HCT116 (cell line): ENCODE measurements at regions not wholly inside any gene's neighbourhood (a gene's known extent, or its start where the extent isn't known, plus 50 kb on each side); places are given as distances from the start of the nearest gene placed in this dataset.
"Not testable (repeated sequence)": the region's sequence is repeated elsewhere in the genome, so short reads cannot be mapped to it uniquely, and the experiment has no call there.

Experiments
- ATAC-seq: fragments of 200-7000 bp; cut with Tn5 transposase; 2 replicates; pipeline ENCODE4 v1.9.1; 2020; ENCODE audit warnings: mild to moderate bottlenecking, moderate library complexity
- BruUV-seq: library from RNA; stranded (reverse); fragments of 400-500 nt; replicated peaks from 2 replicates; lab custom pipeline; 2021; lab: Mats Ljungman, UMichigan
- CTCF ChIA-PET: fragments of 300-600 bp; sonication (Branson Sonifier 250); formaldehyde crosslinking; loops from one replicate; lab custom pipeline; 2021; ENCODE audit warnings: antibody characterized with exemption; lab: Charles Lee
- POLR2A ChIA-PET: fragments of 300-600, 350-600 bp; sonication (Branson Sonifier 250); formaldehyde crosslinking; loops from one replicate; lab custom pipeline; 2021; ENCODE audit warnings: antibody characterized with exemption; lab: Charles Lee
- RAD21 ChIA-PET, 2 experiments: fragments of 300-600 bp; sonication (Branson Sonifier 250); formaldehyde crosslinking; loops; one replicate each; lab custom pipeline; 2023; ENCODE audit warnings: low total read pairs in 2 of 2; ENCODE audit not compliant: uncharacterized antibody in 2 of 2, unreplicated experiment in 2 of 2, low non-redundant PET in 1 of 2; lab: Charles Lee
- DNase-seq: peaks from one replicate; pipeline ENCODE4 v3.0.0-alpha.2; 2010; ENCODE audit warnings: low read depth, low spot score
- H2AFZ ChIP-seq: fragments of 200-600 bp; shearing (Covaris generic), sonication (generic); 2 replicates; pipeline ENCODE4 v1.6.1; 2017; ENCODE audit warnings: low read depth, mixed run types, mixed read lengths, antibody characterized with exemption, low read length; ENCODE audit not compliant: poor library complexity, severe bottlenecking
- H3K27ac ChIP-seq: 2 replicates; pipeline ENCODE4 v1.5.1; 2012; ENCODE audit warnings: low read depth, low read length
- H3K27me3 ChIP-seq: fragments of 200-600 bp; sonication (generic); 2 replicates; pipeline ENCODE4 v1.6.1; 2016; ENCODE audit warnings: mixed run types, low read length, mixed read lengths; ENCODE audit not compliant: insufficient read depth
- H3K36me3 ChIP-seq, 2 experiments: fragments of 200-500 bp in 1 of 2; fragments of 200-600 bp in 1 of 2; sonication (Bioruptor generic) in 1 of 2; sonication (generic) in 1 of 2; 2 replicates each; pipeline versions ENCODE4 v1.5.1 to v1.6.1; 2014 to 2016; ENCODE audit warnings: low read length in 2 of 2, inconsistent platforms in 1 of 2, mixed read lengths in 1 of 2, mixed run types in 1 of 2; ENCODE audit not compliant: insufficient read depth in 2 of 2, control insufficient read depth in 1 of 2
- H3K4me1 ChIP-seq, 2 experiments: fragments of 200-600 bp in 1 of 2; sonication (generic) in 1 of 2; 2 replicates each; pipeline versions ENCODE4 v1.5.1 to v1.6.1; 2012 to 2017; ENCODE audit warnings: low read length in 2 of 2, inconsistent platforms in 1 of 2, mild to moderate bottlenecking in 1 of 2, mixed read lengths in 1 of 2, mixed run types in 1 of 2, moderate library complexity in 1 of 2; ENCODE audit not compliant: insufficient read depth in 2 of 2, control insufficient read depth in 1 of 2
- H3K4me2 ChIP-seq: fragments of 200-600 bp; sonication (generic); 2 replicates; pipeline ENCODE4 v1.6.1; 2017; ENCODE audit warnings: mixed run types, low read length, mixed read lengths
- H3K4me3 ChIP-seq, 2 experiments: fragments of 200-600 bp in 1 of 2; sonication (generic) in 1 of 2; replicated peaks in 1 of 2; 2 replicates each; pipeline ENCODE4 v1.5.1; 2011 to 2016; ENCODE audit warnings: low read length in 2 of 2, control low read depth in 1 of 2, low read depth in 1 of 2, mild to moderate bottlenecking in 1 of 2, mixed read lengths in 1 of 2, mixed run types in 1 of 2
- H3K79me2 ChIP-seq: fragments of 200-600 bp; sonication (generic); 2 replicates; pipeline ENCODE4 v1.6.1; 2017; ENCODE audit warnings: mild to moderate bottlenecking, mixed run types, low read length, moderate library complexity, mixed read lengths; ENCODE audit not compliant: insufficient read depth
- H3K9ac ChIP-seq: fragments of 200-600 bp; sonication (generic); 2 replicates; pipeline ENCODE4 v1.6.1; 2016; ENCODE audit warnings: low read length, mixed read lengths
- H3K9me2 ChIP-seq: fragments of 200-600 bp; sonication (generic), shearing (Covaris generic); 2 replicates; pipeline ENCODE4 v1.6.1; 2017; ENCODE audit warnings: mixed run types, mild to moderate bottlenecking, moderate library complexity; ENCODE audit not compliant: insufficient read depth
- H3K9me3 ChIP-seq, 2 experiments: fragments of 200-500 bp in 1 of 2; fragments of 200-600 bp in 1 of 2; sonication (Bioruptor generic) in 1 of 2; sonication (generic) in 1 of 2; 2 replicates each; pipeline ENCODE4 v1.6.1; 2014 to 2017; ENCODE audit warnings: low read length in 2 of 2, mixed read lengths in 2 of 2, inconsistent platforms in 1 of 2, low read depth in 1 of 2, mild to moderate bottlenecking in 1 of 2, mixed run types in 1 of 2, moderate library complexity in 1 of 2; ENCODE audit not compliant: control insufficient read depth in 1 of 2, insufficient read depth in 1 of 2
- H4K20me1 ChIP-seq: fragments of 200-600 bp; sonication (generic), shearing (Covaris generic); 2 replicates; pipeline ENCODE4 v1.6.1; 2017; ENCODE audit warnings: mixed run types, mild to moderate bottlenecking, moderate library complexity; ENCODE audit not compliant: insufficient read depth
- ATF3 ChIP-seq: IDR thresholded peaks from 2 replicates; pipeline ENCODE4 v1.6.1; 2012
- CBX3 ChIP-seq: IDR thresholded peaks from 2 replicates; pipeline ENCODE4 v1.6.1; 2012; ENCODE audit warnings: low read depth
- EGR1 ChIP-seq: IDR thresholded peaks from 2 replicates; pipeline ENCODE4 v1.6.1; 2012; ENCODE audit warnings: low read depth
- EZH2 ChIP-seq: fragments of 200-600 bp; sonication (generic); IDR thresholded peaks from 2 replicates; pipeline ENCODE4 v1.6.1; 2017; ENCODE audit warnings: antibody characterized with exemption, mixed run types
- FOSL1 ChIP-seq: IDR thresholded peaks from 2 replicates; pipeline ENCODE4 v1.6.1; 2012; ENCODE audit warnings: low read depth
- MAX ChIP-seq: IDR thresholded peaks from 2 replicates; pipeline ENCODE4 v1.6.1; 2012
- POLR2A ChIP-seq: IDR thresholded peaks from 2 replicates; pipeline ENCODE4 v1.7.0; 2011; ENCODE audit warnings: borderline replicate concordance; ENCODE audit not compliant: insufficient read depth, insufficient read length; ENCODE audit errors: extremely low read depth
- RAD21 ChIP-seq: IDR thresholded peaks from 2 replicates; pipeline ENCODE4 v1.6.1; 2012; ENCODE audit warnings: low read depth, mild to moderate bottlenecking
- SP1 ChIP-seq: IDR thresholded peaks from 2 replicates; pipeline ENCODE4 v1.6.1; 2012; ENCODE audit warnings: low read depth
- SRF ChIP-seq: IDR thresholded peaks from 2 replicates; pipeline ENCODE4 v1.6.1; 2012; ENCODE audit warnings: low read depth
- YY1 ChIP-seq: IDR thresholded peaks from 2 replicates; pipeline ENCODE4 v1.6.1; 2011; ENCODE audit warnings: low read length, low read depth, moderate library complexity, mild to moderate bottlenecking; ENCODE audit not compliant: insufficient replicate concordance; ENCODE audit errors: extremely low read depth
- ZBTB33 ChIP-seq: IDR thresholded peaks from 2 replicates; pipeline ENCODE4 v1.6.1; 2011; ENCODE audit warnings: mild to moderate bottlenecking, low read length, moderate library complexity; ENCODE audit not compliant: insufficient replicate concordance; ENCODE audit errors: extremely low read depth
- ZFX ChIP-seq: fragments of 450-650 bp; IDR thresholded peaks from 2 replicates; pipeline ENCODE4 v1.6.1; 2017
- intact Hi-C: fragments of 100-400 bp; cut with micrococcal nuclease; formaldehyde crosslinking; loops from 2 replicates; pipeline ENCODE4 v1.10.0; 2022

- ATAC-seq, BruUV-seq: not testable (repeated sequence)
Measured at GRCh38 chr9:79089851-79090250, 481.9 kb upstream of the TLE4 start.

GRCh38 chr9:79103257-79103656, 468.5 kb upstream of the TLE4 start:
- H3K36me3 ChIP-seq, H3K79me2 ChIP-seq, H3K4me2 ChIP-seq, H3K9me3 ChIP-seq, H3K4me1 ChIP-seq, H2AFZ ChIP-seq, intact Hi-C loops, CTCF ChIA-PET, H3K9ac ChIP-seq, RAD21 ChIA-PET, H4K20me1 ChIP-seq, DNase-seq, ATAC-seq, H3K27me3 ChIP-seq, H3K27ac ChIP-seq, BruUV-seq, POLR2A ChIA-PET, H3K9me2 ChIP-seq, H3K4me3 ChIP-seq: not testable (repeated sequence)

More at GRCh38 chr9:79089851-79090250, 481.9 kb upstream of the TLE4 start:
- DNase-seq, H3K9me3 ChIP-seq, CTCF ChIA-PET, POLR2A ChIA-PET, H3K9me2 ChIP-seq, H2AFZ ChIP-seq, H3K4me2 ChIP-seq, H3K79me2 ChIP-seq, RAD21 ChIA-PET, H3K36me3 ChIP-seq, H3K9ac ChIP-seq, H4K20me1 ChIP-seq, H3K4me3 ChIP-seq, H3K27ac ChIP-seq, H3K27me3 ChIP-seq, intact Hi-C loops, H3K4me1 ChIP-seq: not testable (repeated sequence)

GRCh38 chr9:79104216-79104615, 467.5 kb upstream of the TLE4 start:
- BruUV-seq, result no TSS peak
- H3K36me3 ChIP-seq, result no peaks in the 10 kb centered on the region
- ATAC-seq (no peak), DNase-seq (no peak)
- H3K27me3 ChIP-seq, result no peaks in the 10 kb centered on the region
- H3K4me3 ChIP-seq, result no peak overlapping the region
- 0 out of 4 replicates have a peak, but pooled peaks cover 0 to under 1% of the 10 kb centered on the region in 2 experiments for H3K9me3 ChIP-seq
- no peaks in the 10 kb centered on the region for H3K79me2 ChIP-seq
- H3K27ac ChIP-seq, result no peak overlapping the region
- intact Hi-C loops, result no loop called here
- no peaks in the 10 kb centered on the region for H4K20me1 ChIP-seq
- RAD21 ChIA-PET, result no interaction called here
- H3K4me2 ChIP-seq, result no peak overlapping the region
- H3K9ac ChIP-seq, result no peak overlapping the region
- H3K9me2 ChIP-seq, result no peaks in the 10 kb centered on the region
- no peak overlapping the region for H2AFZ ChIP-seq
- H3K4me1 ChIP-seq, result no peaks in the 10 kb centered on the region
- CTCF ChIA-PET, result no interaction called here
- POLR2A ChIA-PET, result no interaction called here
- no peak for TF ChIP-seq SRF
- TF ChIP-seq YY1, result no peak
- no peak for TF ChIP-seq FOSL1
- no peak for TF ChIP-seq MAX
- TF ChIP-seq CBX3, result no peak
- no peak for TF ChIP-seq EGR1
- no peak for TF ChIP-seq ZFX
- no peak for TF ChIP-seq EZH2
- TF ChIP-seq ZBTB33, result no peak
- TF ChIP-seq RAD21, result no peak
- no peak for TF ChIP-seq ATF3
- TF ChIP-seq POLR2A, result no peak
- TF ChIP-seq SP1, result no peak
